HFF-Myc (cell line): ENCODE measurements at regions not wholly inside any gene's neighbourhood (a gene's known extent, or its start where the extent isn't known, plus 50 kb on each side); places are given as distances from the start of the nearest gene placed in this dataset.
"Not testable (repeated sequence)": the region's sequence is repeated elsewhere in the genome, so short reads cannot be mapped to it uniquely, and the experiment has no call there.

ENCODE experiments used
- DNase-seq: peaks from one replicate; pipeline ENCODE4 v3.0.0-alpha.2; 2011; ENCODE audit warnings: low read depth; ENCODE audit errors: extremely low read depth
- H3K4me3 ChIP-seq: replicated peaks from 2 replicates; pipeline ENCODE4 v1.5.1; 2011; ENCODE audit warnings: low read depth, mild to moderate bottlenecking, control low read depth, low read length
- CTCF ChIP-seq: IDR thresholded peaks from 2 replicates; pipeline ENCODE4 v1.5.1; 2012; ENCODE audit warnings: mild to moderate bottlenecking, low read depth, low read length, control low read depth; ENCODE audit errors: missing control alignments

- DNase-seq, result no peak
- TF ChIP-seq CTCF, result no peak
- no peak overlapping the region for H3K4me3 ChIP-seq
Observed at GRCh38 chr16:22705799-22706198, 108.2 kb upstream of the HS3ST2 start.

GRCh38 chr16:22710326-22710725 lies 103.6 kb upstream of the HS3ST2 start:
- no peak for TF ChIP-seq CTCF
- H3K4me3 ChIP-seq, result no peak overlapping the region
- DNase-seq, result no peak

GRCh38 chr16:22711847-22712246 lies 102.1 kb upstream of the HS3ST2 start:
- TF ChIP-seq CTCF, result no peak
- DNase-seq, result no peak
- no peak overlapping the region for H3K4me3 ChIP-seq

- no peak for DNase-seq
- H3K4me3 ChIP-seq, result no peak overlapping the region
- TF ChIP-seq CTCF, result no peak
Observed at GRCh38 chr16:22712471-22712870, 101.5 kb upstream of the HS3ST2 start.

GRCh38 chr16:22718598-22718997 lies 95.4 kb upstream of the HS3ST2 start:
- H3K4me3 ChIP-seq, DNase-seq: not testable (repeated sequence)

GRCh38 chr16:22719945-22720344 lies 94.0 kb upstream of the HS3ST2 start:
- TF ChIP-seq CTCF, result no peak
- H3K4me3 ChIP-seq, result no peak overlapping the region
- no peak for DNase-seq

GRCh38 chr16:22721511-22722100 lies 92.4 kb upstream of the HS3ST2 start:
- no peak overlapping the region for H3K4me3 ChIP-seq
- no peak for TF ChIP-seq CTCF
- DNase-seq, result peak; percentile 82

GRCh38 chr16:22722551-22723541 lies 91.1 kb upstream of the HS3ST2 start:
- H3K4me3 ChIP-seq, DNase-seq: not testable (repeated sequence)
